SK-N-MC (cell line): ENCODE measurements at regions not wholly inside any gene's neighbourhood (a gene's known extent, or its start where the extent isn't known, plus 50 kb on each side); places are given as distances from the start of the nearest gene placed in this dataset.

Experiments used
- EZH2 ChIP-seq: fragments of 200-600 bp; sonication (generic); IDR thresholded peaks from one replicate; pipeline ENCODE4 v1.6.1; 2017; ENCODE audit warnings: antibody characterized with exemption
- POLR2AphosphoS5 ChIP-seq: IDR thresholded peaks from 2 replicates; pipeline ENCODE4 v1.6.1; 2012; ENCODE audit warnings: mild to moderate bottlenecking, low read depth, low read length, borderline replicate concordance

- no peak for TF ChIP-seq EZH2
- TF ChIP-seq POLR2AphosphoS5 = no peak
Observed at GRCh38 chr22:27420817-27421361, 380.7 kb downstream of the MN1 start.
